D341Med (cell line): ENCODE measurements at regions not wholly inside any gene's neighbourhood (a gene's known extent, or its start where the extent isn't known, plus 50 kb on each side); places are given as distances from the start of the nearest gene placed in this dataset.
"Not testable (repeated sequence)": the region's sequence is repeated elsewhere in the genome, so short reads cannot be mapped to it uniquely, and the experiment has no call there.

ENCODE experiments used
- DNase-seq: peaks from one replicate; pipeline ENCODE4 v3.0.0; 2012; ENCODE audit warnings: low spot score

DNA sequence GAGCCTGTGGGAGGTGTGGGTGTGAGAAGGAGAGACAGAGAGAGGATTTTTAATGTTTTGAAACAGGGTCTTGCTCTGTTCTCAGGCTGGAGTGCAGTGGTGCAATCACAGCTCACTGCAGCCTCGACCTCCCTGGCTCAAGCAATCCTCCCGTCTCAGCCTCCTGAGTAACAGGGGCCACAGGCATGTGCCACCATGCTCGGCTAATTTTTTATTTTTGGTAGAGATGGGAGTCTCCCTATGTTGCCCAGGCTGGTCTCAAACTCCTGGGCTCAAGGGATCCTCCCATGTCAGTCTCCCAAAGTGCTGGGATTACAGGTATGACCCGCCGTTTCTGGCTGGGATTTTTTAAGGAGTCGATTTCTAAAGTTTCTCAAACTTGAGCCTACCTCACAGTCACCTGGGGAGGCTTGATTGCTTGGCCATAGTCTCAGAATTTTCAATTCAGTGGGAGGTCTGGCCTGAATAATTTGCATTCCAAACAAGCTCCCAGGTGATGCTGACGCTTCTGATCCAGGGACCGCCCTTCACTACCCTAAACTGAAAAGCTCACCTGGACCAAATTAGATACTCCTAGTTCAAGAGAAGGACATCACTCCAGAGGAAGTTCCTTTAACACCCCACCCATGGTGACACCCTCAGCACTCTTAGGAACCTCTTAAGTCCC, 70.8 kb upstream of the SLC1A4 start:
- no peak for DNase-seq

DNA sequence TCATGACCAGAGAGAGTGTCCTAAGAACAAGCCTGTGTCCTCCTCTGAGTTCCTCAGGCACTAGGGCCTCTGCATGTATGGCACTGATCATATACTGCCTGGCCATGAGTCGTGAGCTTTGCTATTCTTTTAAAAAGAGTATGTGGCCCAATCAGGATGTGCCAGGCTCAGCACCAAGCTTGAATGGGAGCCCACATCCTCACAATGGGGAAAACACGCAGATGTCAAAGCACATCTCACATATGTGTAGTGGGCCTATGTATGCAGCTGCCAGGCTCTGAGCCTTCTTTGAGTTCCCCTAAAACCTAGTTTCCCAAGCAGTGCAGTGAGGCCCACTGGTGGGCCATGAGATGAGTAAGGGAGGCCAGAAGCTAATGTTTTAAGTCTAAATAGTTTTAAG, 69.9 kb upstream of the SLC1A4 start:
- no peak for DNase-seq

DNA sequence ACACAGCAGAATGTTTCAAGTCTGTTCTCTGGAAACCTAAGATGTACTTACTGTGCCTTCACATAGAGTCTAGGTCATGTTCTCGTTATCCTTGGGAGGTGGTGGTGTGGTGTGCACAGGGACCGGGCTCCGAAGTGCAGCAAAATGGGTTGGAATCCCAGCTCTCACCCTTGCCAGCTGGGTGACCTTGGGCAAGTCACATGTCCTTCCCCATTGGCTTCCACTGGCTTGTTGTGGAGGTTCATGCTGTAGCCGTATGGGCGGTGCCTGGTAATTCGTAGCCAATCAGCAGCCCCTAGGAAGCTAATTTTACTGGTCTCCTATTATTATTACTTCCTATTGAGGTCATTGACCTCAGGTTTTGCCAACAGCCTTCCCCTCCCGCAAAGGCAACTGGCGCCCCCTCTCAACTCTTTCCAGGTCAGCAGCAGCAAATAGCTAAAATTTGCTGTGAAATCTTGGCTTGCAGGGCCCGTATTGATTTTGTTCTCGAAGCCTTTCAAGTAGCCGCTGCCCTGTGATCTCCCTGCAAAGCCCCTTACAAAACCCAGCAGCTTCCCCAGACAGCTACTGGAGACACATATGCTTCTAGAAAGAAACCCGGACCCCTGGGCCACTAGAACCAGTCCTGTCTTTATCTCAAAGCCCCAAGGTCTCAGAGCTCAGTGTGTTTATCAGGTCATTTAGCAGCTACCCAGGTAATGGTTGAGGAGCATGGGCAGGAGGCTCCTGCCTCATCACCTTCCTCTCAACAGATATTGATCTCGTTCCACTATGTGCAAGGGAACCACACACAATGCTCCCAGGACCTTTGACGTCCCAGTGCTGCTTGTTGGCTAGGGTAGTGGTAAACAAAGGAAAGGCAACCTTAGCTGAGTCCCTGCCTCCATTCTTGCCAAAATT, 66.5 kb upstream of the SLC1A4 start:
- DNase-seq: no peak

DNA sequence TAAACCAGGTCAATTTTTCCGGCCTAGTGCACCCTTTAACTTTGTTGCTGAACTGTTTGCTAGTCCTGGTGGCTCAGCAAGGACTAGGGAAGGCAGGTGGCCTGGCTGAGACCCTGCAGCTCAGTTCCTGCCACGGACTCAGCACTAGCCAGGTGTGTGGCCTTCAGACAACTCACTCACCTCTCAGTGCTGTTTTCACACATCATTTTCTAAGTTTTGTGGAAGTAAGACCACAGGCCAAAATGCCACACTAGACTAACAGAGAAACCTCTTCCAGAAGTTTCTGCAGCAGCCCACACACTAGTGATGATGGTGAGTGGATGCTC, 65.9 kb upstream of the SLC1A4 start:
- no peak for DNase-seq

DNA sequence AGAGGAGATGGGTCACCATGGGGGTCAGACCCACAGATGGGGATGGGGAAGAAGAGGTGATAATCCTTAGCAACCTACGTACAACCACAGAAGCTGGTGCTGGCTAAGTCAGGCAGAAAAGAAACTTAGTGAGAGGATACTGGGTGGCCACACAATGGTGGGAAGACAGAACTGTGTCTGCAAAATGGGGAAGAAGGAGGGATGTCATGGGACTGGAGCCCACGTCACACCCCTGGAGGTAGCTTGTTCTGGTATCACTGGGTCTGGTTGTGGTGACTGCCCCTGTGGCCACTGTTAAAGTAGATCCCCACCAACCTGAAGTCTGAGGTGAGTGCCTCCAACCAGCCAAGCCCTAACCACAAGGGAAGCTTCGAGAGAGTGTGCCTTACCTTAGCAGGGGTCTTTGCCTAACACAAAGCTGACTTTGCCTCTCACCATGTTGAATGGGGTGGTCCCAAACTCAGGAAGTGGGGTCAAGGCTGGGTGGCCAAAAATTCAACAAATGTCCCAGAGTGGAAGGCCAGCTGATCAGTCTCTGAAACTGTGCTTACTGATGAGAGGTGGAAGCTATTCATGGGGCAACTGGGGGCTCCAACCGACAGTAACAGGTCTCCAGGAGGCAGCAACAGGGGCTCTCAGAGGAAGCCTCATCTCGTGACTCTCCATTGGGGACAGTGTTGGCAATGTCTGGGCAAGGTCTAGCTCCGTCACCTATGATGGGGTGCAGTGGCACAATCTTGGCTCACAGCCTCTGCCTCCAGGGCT, 64.8 kb upstream of the SLC1A4 start:
- DNase-seq: no peak

DNA sequence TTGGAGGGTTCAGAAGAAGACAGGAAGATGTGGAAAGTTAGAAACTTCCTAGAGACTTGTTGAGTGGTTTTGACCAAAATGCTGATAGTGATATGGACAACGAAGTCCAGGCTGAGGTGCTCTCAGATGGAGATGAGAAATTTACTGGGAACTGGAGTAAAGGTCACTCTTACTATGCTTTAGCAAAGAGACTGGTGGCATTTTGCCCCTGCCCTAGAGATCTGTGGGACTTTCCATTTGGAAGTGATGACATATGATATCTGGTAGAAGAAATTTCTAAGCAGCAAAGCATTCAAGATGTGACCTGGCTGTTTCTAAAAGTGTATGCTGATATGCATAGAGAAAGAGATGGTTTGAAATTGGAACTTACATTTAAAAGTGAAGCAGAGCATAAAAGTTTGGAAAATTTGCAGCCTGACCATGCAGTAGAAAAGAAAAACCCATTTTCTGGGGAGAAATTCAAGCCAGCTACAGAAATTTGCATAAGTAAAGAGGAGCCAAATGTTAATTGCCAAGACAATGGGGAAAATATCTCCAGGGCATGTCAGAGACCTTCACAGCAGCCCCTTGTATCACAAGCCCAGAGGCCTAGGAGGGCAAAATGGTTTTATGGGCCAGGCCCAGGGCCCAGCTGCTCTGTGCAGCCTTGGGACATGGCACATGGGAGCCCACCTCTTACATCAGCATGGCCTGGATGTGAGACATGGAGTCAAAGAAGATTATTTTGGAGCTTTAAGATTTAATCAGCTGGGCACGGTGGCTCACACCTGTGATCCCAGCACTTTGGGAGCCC, 63.1 kb upstream of the SLC1A4 start:
- not testable (repeated sequence) for DNase-seq

DNA sequence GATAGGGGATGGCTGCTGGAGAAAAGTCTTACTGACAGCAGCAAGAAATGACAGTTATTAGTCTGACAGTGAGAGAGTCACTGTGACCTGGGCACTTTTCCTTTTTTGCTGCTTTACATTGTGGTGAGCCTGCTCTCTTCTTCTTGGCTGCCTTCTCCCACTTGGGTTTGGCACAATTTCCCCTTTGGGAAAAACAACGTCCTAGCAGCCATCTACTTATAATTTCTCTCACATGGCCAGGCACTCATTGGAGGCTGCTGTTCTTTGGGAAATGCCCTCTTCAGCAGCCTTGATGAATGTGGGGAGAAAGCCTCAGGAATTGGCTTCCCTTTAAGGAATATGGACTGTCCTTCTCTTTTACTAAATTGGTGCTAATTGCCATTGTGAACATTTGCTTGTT, 60.4 kb upstream of the SLC1A4 start:
- no peak for DNase-seq

DNA sequence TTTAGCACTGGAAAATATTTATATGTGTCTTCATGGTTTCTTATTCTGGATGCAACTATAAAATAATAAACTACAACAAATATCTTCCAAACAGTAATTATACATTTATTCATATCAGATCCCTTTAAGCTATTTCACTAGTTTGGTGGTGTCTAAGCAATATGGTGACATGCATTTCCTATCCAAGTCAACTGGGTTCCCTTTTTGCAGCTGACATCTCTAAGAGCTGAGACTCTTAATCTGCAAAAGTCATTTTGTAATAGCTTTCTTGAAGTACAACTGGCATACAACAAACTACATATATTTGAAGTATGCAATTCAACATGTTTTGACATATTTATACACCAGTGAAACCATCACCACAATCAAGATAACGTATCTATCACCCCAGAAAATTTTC, 59.9 kb upstream of the SLC1A4 start:
- no peak for DNase-seq

DNA sequence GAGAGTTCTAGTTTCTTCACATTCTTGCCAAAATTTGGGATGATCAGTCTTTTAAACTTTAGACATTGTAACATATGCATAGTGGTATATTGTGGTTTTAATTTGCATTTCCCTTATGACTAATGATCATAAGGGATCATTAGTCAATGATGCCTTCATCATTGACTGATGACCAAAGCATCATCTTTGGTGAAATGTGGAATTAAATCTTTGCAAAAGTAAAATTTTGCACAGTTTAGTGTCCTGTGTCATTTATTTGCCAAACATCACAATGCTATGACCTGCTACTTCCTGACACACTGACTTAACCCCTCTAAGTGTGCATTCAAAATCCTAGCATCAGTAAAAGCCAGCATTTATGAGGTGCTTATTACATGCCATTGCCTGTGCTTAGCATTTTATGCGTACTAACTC, 58.9 kb upstream of the SLC1A4 start:
- no peak for DNase-seq

DNA sequence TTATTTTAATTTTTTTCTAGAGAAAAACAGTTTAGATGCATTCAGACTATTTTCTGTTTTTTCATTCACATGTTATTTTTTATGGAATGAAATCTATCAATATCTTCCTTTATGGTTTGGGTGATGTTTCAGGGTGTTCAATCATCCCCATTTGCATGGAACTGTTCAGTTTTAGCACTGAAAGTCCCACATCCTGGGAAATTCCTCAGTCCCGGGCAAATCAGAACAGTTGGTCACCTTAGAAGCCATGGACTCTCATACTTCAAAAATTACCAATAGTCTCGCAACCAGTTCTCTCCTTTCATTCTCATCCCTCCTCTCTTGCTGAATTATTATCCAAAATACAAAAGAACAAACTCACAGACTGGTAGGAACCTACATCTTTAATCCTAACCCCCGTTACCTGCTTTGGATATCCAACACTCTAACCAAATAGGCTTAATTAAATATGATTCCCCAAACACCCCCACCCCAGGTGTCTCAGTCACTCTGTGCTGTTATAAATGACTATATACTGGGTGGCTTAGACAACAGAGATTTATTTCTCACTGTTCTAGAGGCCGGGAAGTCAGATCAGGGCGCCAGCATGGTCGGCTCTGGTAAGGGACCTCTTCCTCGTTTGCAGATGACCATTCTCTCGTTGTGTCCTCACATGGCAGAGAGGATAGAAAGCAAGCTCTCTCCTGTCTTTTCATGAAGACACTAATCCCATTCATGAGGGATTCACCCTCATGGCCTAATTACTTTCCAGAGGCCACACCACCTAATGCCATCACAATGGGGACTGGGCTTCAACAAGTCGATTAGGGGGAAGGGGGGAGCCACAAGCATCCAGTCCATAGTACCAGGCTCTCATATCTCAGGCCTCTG, 57.7 kb upstream of the SLC1A4 start:
- no peak for DNase-seq

DNA sequence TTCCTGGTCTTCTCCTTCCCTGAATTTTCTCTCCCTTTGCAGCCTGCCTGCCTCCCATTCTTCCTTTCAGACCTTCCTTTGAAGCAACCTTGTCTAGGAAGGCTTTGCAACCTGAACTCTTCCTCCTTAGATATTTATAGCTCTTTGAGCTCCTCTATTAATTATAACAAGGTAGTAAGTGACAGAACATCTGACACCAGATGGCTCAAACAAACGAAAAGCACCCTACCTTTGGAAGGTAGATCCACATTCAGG, 57.2 kb upstream of the SLC1A4 start:
- no peak for DNase-seq

DNA sequence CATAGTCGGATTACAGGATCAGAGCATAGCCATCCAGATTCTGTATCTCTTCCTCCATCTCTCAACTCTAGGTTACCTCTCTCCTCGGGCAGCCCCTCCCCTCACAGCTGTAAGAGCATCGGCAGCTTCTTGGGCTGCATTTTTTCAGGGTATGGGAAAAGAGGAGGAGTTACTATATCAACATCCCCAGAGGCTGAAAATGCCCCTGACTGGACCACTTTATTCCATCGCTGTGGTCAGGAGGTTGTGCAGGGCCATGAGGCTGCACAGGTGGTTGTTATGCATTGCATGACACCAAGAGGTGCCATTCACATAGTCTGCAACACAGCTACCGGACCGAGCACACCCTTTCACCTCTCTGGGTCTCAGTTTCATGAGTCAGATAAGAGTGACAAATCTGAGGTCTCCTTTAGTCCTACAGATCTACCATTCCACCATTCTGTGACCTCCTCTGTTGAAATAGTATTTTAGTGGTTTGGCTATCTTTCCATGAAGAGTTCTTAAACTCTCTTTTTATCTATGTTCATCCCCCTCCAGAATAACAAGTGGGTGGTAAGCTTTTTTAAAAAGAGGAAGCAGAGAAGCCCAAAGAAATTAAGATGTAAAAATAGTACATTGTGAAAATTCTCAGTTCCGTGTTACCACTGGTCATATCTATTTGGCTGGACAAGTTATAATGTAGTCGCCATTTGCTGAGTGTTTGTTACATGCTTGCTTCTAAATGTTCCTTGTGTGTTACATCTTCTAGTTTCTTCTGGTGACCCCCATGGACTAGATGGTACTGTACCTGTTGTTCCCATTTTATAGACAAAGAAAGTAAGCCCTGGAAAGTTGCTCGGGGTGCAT, 56.6 kb upstream of the SLC1A4 start:
- no peak for DNase-seq

DNA sequence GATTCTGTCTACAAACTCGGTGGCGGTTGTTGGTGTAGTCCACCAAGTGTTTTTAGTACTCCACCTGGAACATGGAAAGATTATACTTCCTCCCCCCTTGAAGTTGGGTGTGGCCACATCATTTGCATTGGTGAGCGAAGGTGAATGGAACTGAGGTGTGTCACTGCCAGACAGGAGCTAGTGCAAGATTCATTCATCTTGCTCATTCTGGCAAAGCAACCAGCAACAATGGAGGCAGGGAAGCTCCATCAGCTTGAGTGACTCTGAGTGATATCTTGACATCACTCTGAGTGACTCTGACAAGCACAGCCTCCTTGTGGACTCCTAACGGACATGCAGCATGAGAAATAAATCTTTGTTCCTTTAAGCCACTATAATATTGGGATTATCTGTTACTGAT, 54.7 kb upstream of the SLC1A4 start:
- DNase-seq: no peak

DNA sequence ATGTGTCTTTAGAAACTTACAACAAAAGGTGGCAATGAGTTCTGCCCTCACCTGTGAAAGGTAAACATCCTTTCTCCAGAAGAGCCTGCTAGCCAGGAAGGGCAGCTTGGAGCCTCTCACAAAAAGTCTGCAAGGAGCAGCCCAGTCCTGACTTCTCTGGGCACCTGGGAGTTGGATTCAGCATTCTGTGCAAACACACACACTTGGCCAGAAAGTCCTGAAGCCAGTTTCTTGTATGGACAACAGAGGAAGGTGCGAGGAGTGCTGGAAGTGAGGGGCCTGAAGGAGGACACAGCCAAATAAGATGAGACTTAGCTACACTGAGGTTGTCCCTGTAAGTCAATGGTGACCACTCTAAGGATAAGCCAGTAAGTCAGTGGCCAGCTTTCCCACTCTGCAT, 52.4 kb upstream of the SLC1A4 start:
- no peak for DNase-seq

DNA sequence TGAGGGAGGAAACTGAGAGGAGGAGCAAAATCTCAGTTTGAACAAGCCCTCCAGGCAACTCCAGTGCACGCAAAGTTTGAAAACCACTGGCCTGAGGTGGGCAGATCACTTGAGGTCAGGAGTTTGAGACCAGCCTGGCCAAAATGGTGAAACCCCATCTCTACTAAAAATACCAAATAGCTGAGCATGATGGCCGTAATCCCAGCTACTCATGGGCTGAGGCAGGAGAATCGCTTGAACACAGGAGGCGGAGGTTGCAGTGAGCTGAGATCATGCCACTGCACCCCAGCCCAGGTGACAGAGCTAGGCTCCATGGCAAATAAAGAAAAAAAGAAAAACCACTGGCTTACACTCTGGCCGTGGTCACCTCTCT, 51.9 kb upstream of the SLC1A4 start:
- not testable (repeated sequence) for DNase-seq

DNA sequence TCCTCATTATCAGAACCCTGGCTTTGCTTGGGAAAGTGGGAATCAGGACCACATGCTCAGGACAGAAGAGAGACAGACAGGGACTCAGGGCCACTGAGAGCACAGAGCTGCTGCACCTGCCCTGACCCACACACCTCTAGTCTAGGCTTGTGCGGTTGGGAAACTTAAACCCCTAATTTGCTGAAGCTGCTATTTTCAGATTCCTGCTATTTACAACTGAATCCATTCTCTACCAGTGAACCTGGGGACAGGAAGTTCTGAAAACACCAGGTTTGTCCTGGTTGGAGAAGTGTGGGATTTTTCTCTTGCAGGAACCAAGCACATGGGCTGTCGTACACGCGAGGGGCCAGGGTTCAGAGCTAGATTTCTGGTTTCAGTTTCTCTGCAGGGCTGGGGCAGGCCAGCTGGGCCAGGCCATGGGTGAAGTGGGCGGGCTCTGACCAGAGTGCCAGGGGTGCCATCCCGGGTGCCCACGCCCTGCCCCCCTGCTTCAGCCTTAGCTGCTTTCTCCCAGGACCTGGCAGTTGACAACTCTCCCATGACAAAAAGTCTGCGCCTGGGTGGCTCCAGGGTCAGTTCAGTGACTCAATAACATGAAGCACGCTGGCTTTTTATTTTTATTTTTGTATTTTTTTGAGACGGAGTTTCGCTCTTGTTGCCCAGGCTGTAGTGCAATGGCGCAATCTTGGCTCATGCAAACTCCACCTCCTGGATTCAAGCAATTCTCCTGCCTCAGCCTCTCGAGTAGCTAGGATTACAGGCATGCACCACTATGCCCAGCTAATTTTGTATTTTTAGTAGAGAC, 51.3 kb upstream of the SLC1A4 start:
- DNase-seq: no peak

DNA sequence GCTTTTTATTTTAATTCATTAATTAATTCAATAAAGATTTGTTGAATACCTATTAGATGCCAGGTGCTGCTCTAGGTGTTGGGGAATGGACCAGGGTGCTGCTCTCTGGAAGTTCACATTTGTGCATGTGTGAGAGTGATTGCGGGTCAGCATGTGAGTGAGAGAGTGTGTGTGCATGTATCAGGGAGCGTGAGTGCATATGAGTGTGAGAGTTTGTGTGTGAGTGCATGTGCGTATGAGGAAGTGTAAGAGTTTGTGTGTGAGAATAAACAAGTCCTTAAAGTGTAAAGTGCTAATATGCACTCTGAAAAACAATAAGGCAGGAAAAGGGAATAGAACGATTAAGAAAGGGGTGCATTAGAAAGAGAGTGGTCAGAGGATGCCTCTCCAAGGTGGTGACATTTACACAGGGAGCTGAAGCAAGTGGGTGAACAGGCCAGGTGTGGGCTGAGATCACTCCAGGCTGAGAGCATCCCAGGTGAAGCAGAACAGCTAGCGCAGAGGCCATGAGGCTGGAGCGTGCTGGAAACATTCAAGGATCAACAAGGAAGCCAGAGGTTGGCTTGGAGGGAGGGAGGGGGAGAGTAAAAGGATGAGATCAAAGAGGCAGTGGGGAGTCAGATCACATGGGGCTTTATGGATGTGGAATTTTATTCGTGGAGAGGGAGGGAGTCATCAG, 50.5 kb upstream of the SLC1A4 start:
- DNase-seq: no peak

DNA sequence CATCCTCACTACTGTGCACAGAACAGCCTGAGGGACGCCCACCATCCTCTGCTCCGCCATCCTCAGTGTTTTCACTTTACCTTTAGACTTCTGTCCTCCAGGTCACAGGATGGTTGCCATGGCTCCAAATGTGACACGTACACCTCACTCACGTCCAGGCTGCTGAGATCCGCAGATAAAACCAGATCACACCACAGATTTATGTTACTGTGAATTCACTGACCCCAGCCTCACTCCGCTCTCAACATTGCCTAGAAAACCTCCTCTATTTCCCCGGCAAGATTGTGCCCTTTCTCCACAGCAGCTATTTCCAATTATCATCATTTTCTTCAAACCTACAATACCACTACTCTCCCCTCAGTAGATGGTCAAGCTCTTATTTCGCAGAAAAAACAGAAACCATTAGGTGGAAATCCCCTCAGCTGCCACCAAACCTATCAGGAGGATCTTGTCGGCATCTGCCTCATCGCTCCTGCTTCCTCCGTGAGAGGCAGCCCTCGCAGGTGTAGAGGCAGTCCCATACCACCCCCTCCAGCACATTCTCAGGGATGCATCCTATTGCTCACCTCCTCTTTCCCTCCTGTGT, 49.8 kb upstream of the SLC1A4 start:
- no peak for DNase-seq
